SH-SY5Y (cell line): ENCODE measurements at regions not wholly inside any gene's neighbourhood (a gene's known extent, or its start where the extent isn't known, plus 50 kb on each side); places are given as distances from the start of the nearest gene placed in this dataset.

ENCODE experiments used
- GATA2 ChIP-seq: IDR thresholded peaks from 2 replicates; pipeline ENCODE4 v1.6.1; 2011; ENCODE audit warnings: mild to moderate bottlenecking, low read depth, low read length
- GATA3 ChIP-seq: IDR thresholded peaks from 2 replicates; pipeline ENCODE4 v1.6.1; 2011; ENCODE audit warnings: low read depth, mild to moderate bottlenecking, low read length, moderate library complexity

DNA sequence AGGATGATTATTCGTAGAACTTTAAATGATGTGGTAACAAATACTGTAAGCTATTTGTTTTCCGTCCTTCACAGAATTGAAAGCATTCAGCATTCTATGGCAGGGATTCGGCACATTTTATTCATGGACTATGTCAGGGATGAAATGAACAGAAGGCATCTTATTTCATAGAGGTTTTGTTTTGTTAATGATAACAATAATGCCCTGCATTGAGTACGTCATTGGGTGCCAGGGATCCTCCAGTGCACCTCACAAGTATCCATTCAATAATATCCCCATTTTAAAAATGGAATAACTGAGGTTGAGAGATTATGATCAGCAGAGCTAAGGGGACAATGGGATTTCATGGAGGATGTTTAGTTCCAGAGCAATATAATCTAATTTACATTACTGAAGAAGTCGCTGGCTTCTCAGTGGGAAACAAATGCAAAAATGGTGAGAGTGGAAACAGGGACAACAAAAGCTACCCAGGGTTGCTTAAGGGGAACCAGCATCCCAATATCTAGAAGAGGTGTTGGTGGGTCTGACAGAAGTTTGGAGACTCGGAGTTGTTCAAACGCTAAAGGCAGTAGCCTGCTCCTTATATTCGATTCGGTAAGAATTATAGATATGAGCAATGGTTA, 985.7 kb upstream of the WWC1 start:
- TF ChIP-seq GATA2, result no peak
- TF ChIP-seq GATA3, result no peak
